ENCODE measurements at regions not wholly inside any gene's neighbourhood (a gene's known extent, or its start where the extent isn't known, plus 50 kb on each side); places are given as distances from the start of the nearest gene placed in this dataset.
"Not testable (repeated sequence)": the region's sequence is repeated elsewhere in the genome, so short reads cannot be mapped to it uniquely, and the experiment has no call there.

DNA sequence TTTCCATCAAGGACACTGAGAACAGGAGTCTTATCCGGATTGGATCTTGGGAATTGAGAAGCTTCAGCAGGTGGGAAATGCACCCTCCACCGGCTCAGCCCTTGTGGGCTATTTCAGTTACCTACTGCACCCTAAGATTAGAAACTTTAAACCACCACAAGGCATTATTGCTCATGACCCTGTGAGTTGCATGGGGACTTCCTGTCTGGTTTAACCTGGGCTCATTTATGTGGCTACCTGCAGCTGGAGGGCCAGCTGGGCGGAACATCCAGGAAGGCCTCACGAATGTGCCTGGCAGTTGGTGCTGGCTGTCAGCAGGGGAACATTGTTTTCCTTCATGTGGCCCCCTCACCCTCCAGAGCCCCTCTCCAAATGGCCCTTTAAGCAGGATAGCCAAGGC lies 164.1 kb downstream of the DEFB131A start:
- DNase-seq = no peak

- not testable (repeated sequence) for DNase-seq
Measured at GRCh38 chr4:9610321-9610720, 166.1 kb downstream of the DEFB131A start.

DNA sequence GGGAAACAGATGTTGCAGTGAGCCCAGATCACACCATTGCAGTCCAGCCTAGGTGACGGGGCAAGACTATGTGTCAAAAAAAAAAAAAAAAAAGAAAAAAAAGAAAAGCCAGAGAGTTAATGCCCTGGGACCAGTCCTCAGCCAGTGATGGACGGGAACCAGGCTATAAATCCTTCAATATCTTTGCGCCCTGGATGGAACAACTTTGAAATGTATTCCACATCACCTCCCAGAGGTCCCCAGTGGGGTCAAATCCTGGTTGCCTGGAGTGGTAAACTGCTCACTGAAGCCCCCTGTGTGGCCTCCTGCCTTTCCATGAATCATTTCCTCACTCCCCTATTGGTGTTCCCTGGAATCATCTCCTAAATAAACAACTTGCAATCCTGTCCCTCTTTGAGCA lies 166.9 kb downstream of the DEFB131A start:
- DNase-seq = no peak

GRCh38 chr4:9636411-9636810 lies 145.0 kb upstream of the DRD5 start:
- not testable (repeated sequence) for DNase-seq

DNA sequence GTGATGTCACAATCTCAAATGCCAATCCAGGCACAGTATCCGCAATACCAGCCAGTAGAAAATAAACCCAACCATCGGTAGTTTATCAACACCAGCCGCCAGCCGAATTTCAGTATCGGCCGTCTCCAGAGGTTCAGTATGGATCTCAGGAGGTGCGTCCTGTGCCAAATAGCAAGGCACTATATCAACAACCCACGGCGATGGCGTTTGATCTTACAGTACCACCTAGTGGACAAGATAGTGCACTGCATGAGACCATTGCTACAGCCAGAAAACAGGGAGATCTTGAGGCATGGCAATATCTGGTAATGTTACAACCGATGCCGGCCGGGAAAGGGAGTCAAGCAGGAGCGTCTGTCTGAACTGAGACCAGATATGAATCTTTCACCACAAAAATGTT lies 121.8 kb upstream of the DRD5 start:
- not testable (repeated sequence) for DNase-seq

DNA sequence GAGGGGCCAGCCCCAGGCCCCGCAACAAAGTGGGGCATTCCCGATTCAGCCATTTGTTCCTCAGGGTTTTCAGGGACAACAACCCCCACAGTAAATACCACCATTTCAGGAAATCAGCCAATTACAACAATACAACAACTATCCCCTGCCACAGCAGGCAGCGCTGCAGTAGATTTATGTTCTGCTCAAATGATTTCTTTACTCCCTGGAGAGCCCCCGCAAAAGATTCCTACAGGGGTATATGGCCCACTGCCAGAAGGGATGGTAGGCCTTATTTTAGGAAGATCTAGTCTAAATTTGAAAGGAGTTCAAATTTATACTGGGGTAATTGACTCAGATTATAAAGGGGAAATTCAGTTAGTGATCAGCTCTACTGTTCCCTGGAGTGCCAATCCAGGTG lies 120.5 kb upstream of the DRD5 start:
- not testable (repeated sequence) for DNase-seq

DNA sequence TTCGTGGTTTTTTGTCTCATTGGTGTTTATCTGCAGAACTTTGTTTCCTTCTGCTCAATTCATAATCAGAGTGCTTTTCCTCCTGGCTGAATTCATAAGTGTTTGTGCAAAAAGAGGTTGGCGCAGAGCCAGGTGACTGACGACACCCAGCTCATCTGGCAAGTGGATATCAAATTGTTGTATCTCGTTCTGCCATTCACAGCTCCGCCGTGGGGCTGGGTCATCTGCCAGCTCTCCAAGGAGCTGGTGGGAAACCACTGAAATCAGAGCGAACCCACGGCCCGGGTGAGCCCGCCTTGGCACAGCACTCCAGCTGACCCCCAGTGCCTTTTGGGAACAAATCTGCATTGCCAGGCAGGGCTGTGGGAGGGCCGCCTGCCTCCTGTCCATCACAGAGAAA lies 110.7 kb upstream of the DRD5 start:
- not testable (repeated sequence) for DNase-seq

DNA sequence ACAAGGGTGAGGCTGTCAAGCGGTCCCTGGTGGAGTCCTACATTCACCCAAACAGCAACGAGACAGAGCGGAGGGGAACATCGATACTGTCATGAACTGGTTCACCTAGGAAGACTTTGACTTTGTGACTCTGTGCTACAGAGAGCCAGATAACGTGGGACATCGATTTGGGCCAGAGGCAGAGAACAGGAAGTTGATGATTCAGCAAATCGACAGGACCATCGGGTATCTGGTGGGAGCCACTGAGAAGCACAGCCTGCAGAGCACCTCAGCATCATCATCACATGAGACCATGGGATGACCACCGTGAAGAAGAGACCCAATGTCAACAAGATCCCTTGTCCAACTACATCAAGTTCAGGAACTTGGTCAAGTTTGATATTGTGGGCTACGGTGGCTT lies 104.1 kb upstream of the DRD5 start:
- DNase-seq = not testable (repeated sequence)

DNA sequence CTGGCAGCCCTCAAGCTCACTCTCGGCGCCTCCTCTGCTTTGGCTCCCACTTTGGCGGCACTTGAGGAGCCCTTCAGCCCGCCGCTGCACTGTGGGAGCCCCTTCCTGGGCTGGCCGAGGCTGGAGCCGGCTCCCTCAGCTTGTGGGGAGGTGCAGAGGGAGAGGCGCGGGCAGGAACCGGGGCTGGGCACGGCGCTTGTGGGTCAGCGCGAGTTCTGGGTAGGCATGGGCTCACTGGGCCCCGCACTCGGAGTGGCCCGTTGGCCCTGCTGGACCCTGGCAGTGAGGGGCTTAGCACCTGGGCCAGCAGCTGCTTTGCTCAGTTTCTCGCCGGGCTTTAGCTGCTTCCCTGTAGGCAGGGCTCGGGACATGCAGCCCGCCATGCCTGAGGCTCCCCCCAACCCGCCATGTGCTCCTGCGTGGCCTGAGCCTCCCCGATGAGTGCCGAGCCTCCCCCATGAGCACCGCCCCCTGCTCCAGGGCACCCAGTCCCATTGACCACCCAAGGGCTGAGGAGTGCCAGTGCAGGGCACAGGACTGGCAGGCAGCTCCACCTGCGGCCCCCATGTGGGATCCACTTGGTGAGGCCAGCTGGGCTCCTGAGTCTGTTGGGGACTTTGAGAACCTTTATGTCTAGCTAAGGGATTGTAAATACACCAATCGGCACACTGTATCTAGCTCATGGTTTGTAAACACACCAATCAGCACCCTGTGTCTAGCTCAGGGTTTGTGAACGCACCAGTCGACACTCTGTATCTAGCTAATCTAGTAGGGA lies 101.5 kb upstream of the DRD5 start:
- no peak for DNase-seq

DNA sequence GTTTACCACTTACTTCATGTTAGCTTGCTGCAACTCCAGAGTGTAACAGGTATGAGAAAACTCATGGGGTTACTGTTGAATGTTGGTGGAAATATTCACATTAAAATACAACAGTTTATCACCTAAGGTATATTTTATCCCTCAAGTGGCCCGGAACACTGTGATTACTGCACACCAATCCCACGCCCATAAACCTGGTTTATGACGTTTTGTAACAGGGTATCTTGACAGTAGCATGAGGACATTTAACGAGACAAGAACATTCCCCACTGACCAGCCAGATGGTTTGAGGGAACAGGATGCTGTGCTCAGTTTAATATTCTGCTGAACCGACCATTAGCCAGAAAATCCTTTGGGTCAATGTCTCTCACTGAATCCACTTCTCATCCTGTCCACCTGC lies 98.3 kb upstream of the DRD5 start:
- not testable (repeated sequence) for DNase-seq

DNA sequence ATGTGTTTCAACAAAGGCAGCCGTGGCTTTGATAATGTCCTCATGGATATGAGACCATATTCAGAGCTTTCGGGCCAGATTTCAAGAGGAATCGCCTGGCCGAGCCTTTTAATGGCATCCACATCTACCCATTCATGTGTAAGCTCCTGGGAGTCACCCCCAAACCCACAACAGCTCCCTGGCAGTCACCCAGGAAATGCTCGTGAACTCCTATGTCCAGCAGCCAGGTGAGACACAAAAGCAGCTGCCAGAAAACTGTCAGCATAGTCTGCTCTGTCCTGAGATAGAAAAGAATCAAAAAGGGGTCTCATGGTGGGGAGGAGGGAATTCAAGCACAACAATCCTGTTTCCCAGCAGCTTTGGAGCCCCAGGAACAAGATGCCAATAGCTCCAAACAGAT lies 96.4 kb upstream of the DRD5 start:
- DNase-seq = not testable (repeated sequence)

DNA sequence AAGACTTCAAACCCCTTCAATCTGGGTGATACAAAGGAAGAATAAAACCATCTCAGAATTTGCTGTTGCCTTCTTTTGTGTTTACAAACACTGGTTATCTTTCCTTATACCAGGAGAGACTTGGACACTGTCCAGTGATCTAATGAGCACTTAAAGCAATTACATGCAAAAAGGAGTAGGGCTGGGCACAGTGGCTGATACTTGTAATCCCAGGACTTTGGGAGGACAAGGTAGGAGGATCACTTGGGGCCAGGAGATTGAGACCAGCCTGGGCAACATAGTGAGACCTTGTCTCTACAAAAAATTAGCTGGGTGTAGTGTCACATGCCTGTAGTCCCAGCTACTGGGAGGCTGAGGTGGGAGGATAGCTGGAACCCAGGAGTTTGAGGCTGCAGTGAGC lies 95.7 kb upstream of the DRD5 start:
- no peak for DNase-seq

- not testable (repeated sequence) for DNase-seq
Measured at GRCh38 chr4:9690636-9691237, 90.7 kb upstream of the DRD5 start.

DNA sequence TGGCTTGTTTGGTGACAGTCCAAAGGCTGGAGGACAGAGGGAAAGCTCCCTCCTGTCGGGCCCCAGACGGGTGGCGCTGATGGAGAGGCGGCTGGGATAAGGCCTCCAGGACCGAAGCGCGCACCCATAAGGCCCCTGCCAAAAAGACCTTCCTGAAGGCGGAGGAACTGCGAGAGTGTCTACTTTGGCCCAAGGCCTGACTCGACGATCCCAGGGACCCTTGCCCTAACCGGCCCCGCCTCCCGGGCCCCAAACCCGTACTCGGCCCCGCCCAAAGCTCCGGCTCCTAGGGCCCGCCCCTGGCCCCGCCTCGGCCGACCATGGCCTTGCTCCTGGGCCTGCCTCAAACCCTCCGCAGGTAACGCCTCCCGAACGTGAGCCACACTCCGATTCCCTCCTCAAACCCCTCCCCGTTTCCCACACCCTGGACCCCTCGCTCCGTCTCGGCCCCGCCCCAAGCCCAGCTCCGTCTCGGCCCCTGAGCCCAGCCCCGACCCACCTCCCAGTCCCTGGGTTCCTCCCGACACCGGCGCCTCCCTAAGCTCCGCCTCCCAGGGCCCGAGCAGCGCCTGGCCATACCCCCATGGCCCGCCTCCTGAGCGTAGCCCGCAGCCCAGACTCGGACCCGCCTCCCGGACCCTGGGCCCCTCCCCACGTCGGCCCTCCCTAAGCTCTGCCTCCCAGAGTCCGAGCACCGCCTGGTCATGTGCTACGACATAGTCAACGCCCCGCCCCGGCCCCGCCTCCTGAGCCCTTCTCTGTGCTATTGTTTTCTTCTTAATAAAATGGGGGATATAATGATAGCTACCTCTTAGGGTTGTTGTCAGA lies 90.0 kb upstream of the DRD5 start:
- peak; percentile 88 for DNase-seq

GRCh38 chr4:9692791-9693491 lies 88.5 kb upstream of the DRD5 start:
- not testable (repeated sequence) for DNase-seq

DNA sequence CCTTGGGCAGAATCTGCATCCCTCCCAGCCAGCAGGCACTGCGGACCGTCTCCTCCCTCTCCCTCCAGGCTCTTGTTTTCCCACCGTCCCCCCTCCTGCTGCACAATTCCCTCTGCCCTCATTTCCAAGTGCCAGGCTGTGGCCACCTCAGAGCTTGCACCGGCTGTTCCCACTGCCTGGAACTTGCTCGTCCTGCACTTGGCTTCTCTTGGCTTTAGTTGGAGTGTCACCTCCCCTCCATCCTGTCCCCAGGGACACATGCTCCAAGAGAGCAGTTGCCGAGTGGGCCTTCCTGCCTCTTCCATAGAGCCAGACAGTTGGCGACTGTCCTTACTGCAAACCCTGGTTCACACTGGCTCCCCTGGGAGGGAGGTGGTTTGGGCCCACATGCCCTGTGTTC lies 87.0 kb upstream of the DRD5 start:
- not testable (repeated sequence) for DNase-seq

DNA sequence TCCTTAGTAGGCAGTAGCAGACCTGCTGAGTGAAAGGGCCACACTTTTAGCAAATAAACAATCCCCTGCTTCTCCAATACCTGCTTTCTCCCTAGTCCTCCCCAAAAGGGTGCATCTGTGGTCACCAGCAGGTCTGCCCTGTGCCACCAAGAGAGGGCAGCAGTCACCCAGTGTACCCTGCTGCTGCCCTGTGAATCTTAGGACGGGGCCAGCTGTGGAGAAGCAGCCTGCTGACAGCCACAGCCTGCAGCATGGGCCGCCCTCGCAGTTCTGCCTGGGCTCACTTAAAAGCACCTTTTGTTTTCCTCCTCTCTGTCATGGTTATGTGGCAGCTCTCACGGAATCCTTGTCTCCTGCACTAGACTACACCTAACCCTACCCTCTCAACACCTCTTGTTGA lies 85.4 kb upstream of the DRD5 start:
- peak; percentile 1 for DNase-seq

DNA sequence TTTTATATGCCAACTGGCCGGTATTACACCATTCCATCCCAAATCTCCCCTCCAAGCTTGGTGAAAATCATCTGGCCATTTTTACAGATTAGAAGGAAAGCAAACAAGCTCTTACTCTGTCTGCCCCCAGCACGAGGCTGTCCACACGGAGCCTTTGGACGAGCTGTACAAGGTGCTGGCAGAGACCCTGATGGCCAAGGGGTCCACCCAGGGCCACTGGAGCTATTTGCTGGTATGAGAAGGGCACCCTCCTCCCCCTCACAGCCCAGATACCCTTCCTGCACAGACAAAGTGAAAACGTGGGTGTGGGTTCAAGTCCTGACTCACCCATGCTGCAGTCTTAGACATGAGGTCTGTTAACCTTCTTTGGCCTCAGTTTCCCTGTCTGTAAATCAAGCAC lies 84.9 kb upstream of the DRD5 start:
- not testable (repeated sequence) for DNase-seq

GRCh38 chr4:9702019-9702418 lies 79.4 kb upstream of the DRD5 start:
- not testable (repeated sequence) for DNase-seq

GRCh38 chr4:9702696-9703095 lies 78.7 kb upstream of the DRD5 start:
- not testable (repeated sequence) for DNase-seq

DNA sequence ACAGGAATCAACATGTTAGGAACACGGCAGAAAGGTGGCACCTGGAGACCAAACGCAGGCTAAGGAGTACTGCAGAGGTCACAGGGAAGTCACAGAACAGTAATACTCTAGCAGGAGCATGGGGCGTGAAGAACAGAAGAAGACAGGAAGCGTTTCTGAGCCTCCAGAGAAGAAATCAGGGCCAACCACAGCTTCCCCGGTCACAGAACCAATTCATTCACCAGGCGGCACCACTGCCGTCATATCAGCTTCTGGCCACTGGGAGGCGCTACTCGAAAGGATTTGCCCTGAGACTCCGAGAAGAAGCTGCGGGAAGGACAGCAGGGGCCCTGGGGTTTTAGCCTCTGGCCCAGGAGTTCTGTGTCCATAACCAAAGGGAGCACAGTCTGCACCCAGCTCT lies 78.0 kb upstream of the DRD5 start:
- DNase-seq = peak; percentile 67

DNA sequence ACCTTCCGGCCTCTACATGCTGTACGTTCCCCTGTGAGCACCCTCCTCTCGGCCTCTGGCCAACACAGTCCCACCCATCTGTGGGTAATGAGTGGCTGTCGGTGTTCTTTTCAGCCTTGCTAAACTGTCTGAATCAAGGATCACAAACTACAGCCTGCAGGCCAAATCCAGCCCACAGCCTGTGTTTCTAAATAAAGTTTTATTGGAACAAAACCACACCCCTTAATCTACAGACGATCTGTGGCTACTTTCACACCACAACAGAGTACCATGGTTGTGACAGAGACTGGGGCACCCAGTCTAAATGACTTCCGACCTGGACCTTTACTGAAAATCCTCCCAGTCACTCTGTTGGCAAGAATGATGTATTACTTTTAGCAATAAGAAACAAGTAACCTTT lies 77.3 kb upstream of the DRD5 start:
- not testable (repeated sequence) for DNase-seq

Data from MV-4-11 (cell line).